Natural killer cell treated with Interleukin-12 subunit alpha and Interleukin-12 subunit beta and Interleukin-15 and Interleukin-18, amount 100 ng/mL, for 72 hours (primary cell): ENCODE measurements at regions not wholly inside any gene's neighbourhood (a gene's known extent, or its start where the extent isn't known, plus 50 kb on each side); places are given as distances from the start of the nearest gene placed in this dataset.

Experiments used
- ATAC-seq, 2 donors: fragments of 150-1000 bp; cut with Tn5 transposase in 1 of 2; sonication (Bioruptor Pico), chemical (Tn5 transposase) in 1 of 2; 2 replicates each; pipeline ENCODE4 v1.10.0; 2021
- DNase-seq: peaks from one replicate; pipeline ENCODE4 v3.0.0; 2022; ENCODE audit warnings: low spot score
- H3K27ac Mint-ChIP-seq, 2 donors: 1 replicate in 1 of 2; 2 replicates in 1 of 2; pipeline ENCODE4 v1.8.0; 2022; ENCODE audit warnings: mixed read lengths in 2 of 2, mild to moderate bottlenecking in 1 of 2, moderate library complexity in 1 of 2
- H3K27me3 Mint-ChIP-seq, 2 donors: 1 replicate in 1 of 2; 2 replicates in 1 of 2; pipeline ENCODE4 v1.8.0; 2022; ENCODE audit warnings: mixed read lengths in 2 of 2
- H3K36me3 Mint-ChIP-seq: one replicate; pipeline ENCODE4 v1.8.0; 2022; ENCODE audit warnings: mixed read lengths
- H3K4me1 Mint-ChIP-seq, 2 donors: 1 replicate in 1 of 2; 2 replicates in 1 of 2; pipeline ENCODE4 v1.8.0; 2022; ENCODE audit warnings: low read depth in 2 of 2, mixed read lengths in 2 of 2, mild to moderate bottlenecking in 1 of 2
- H3K4me3 Mint-ChIP-seq: one replicate; pipeline ENCODE4 v1.8.0; 2022; ENCODE audit warnings: mixed read lengths
- H3K9me3 Mint-ChIP-seq: 2 replicates; pipeline ENCODE4 v1.8.0; 2022; ENCODE audit warnings: mixed read lengths

GRCh38 chr10:111161109-111161874 lies 84.5 kb downstream of the ADRA2A start:
- peaks cover 3% of the 10 kb centered on the region for H3K9me3 Mint-ChIP-seq
- ATAC-seq (no peak), DNase-seq (no peak)
- H3K27me3 Mint-ChIP-seq = peaks cover 32 to 54% of the 10 kb centered on the region in 2 donors
- H3K27ac Mint-ChIP-seq = no peak overlapping the region
- H3K4me3 Mint-ChIP-seq = no peak overlapping the region
- H3K4me1 Mint-ChIP-seq = no peaks in the 10 kb centered on the region
- H3K36me3 Mint-ChIP-seq = no peaks in the 10 kb centered on the region

- DNase-seq = no peak
- H3K4me3 Mint-ChIP-seq = no peak overlapping the region
- no peaks in the 10 kb centered on the region for H3K36me3 Mint-ChIP-seq
- no peak for ATAC-seq
- H3K27me3 Mint-ChIP-seq = peaks cover 17 to 33% of the 10 kb centered on the region in 2 donors
- H3K4me1 Mint-ChIP-seq = no peaks in the 10 kb centered on the region
- H3K9me3 Mint-ChIP-seq = no peaks in the 10 kb centered on the region
- H3K27ac Mint-ChIP-seq = no peak overlapping the region
These were observed 94.4 kb downstream of the ADRA2A start for GRCh38 chr10:111171183-111171582.

GRCh38 chr10:111175787-111176186 lies 99.0 kb downstream of the ADRA2A start:
- ATAC-seq (peak in 1 of 2 donors; percentile 38), DNase-seq (no peak)
- H3K4me1 Mint-ChIP-seq = no peaks in the 10 kb centered on the region
- H3K4me3 Mint-ChIP-seq = no peak overlapping the region
- no peak overlapping the region for H3K27ac Mint-ChIP-seq
- H3K27me3 Mint-ChIP-seq = peaks cover 27 to 53% of the 10 kb centered on the region in 2 donors
- no peaks in the 10 kb centered on the region for H3K36me3 Mint-ChIP-seq
- H3K9me3 Mint-ChIP-seq = peaks cover 4% of the 10 kb centered on the region

- peaks cover 4% of the 10 kb centered on the region for H3K9me3 Mint-ChIP-seq
- DNase-seq = no peak
- no peak overlapping the region for H3K27ac Mint-ChIP-seq
- no peak overlapping the region for H3K4me3 Mint-ChIP-seq
- no peak for ATAC-seq
- H3K27me3 Mint-ChIP-seq = peaks cover 29 to 41% of the 10 kb centered on the region in 2 donors
- no peaks in the 10 kb centered on the region for H3K36me3 Mint-ChIP-seq
- no peaks in the 10 kb centered on the region for H3K4me1 Mint-ChIP-seq
These were observed 100.5 kb downstream of the ADRA2A start for GRCh38 chr10:111177379-111177778.

GRCh38 chr10:111179514-111179913 lies 102.7 kb downstream of the ADRA2A start:
- Mint-ChIP-seq H3K4me3 (no peak overlapping the region), H3K36me3 (no peaks in the 10 kb centered on the region), H3K9me3 (peaks cover 4% of the 10 kb centered on the region), H3K4me1 (no peaks in the 10 kb centered on the region), H3K27ac (no peak overlapping the region), H3K27me3 (peaks cover 29 to 38% of the 10 kb centered on the region in 2 donors)
- ATAC-seq (no peak), DNase-seq (no peak)

GRCh38 chr10:111186358-111186757 lies 109.5 kb downstream of the ADRA2A start:
- DNase-seq (no peak), ATAC-seq (peak in 1 of 2 donors; percentile 32)
- no peaks in the 10 kb centered on the region for H3K9me3 Mint-ChIP-seq
- H3K27ac Mint-ChIP-seq = no peak overlapping the region
- no peaks in the 10 kb centered on the region for H3K36me3 Mint-ChIP-seq
- no peak overlapping the region for H3K4me3 Mint-ChIP-seq
- H3K27me3 Mint-ChIP-seq = peaks cover 6 to 11% of the 10 kb centered on the region in 2 donors
- no peaks in the 10 kb centered on the region for H3K4me1 Mint-ChIP-seq

GRCh38 chr10:111187096-111187495 lies 110.3 kb downstream of the ADRA2A start:
- DNase-seq (no peak), ATAC-seq (no peak)
- H3K36me3 Mint-ChIP-seq = no peaks in the 10 kb centered on the region
- no peak overlapping the region for H3K27ac Mint-ChIP-seq
- no peaks in the 10 kb centered on the region for H3K9me3 Mint-ChIP-seq
- peaks cover 13 to 14% of the 10 kb centered on the region in 2 donors for H3K27me3 Mint-ChIP-seq
- no peak overlapping the region for H3K4me3 Mint-ChIP-seq
- H3K4me1 Mint-ChIP-seq = no peaks in the 10 kb centered on the region

GRCh38 chr10:111199587-111199986 lies 122.8 kb downstream of the ADRA2A start:
- Mint-ChIP-seq H3K4me1 (no peaks in the 10 kb centered on the region), H3K36me3 (peaks cover 6% of the 10 kb centered on the region), H3K4me3 (no peak overlapping the region), H3K27ac (no peak overlapping the region), H3K27me3 (peaks cover 14 to 28% of the 10 kb centered on the region in 2 donors), H3K9me3 (peaks cover 3% of the 10 kb centered on the region)
- DNase-seq = no peak
- ATAC-seq = no peak

- Mint-ChIP-seq H3K27me3 (peaks cover 11 to 28% of the 10 kb centered on the region in 2 donors), H3K27ac (no peak overlapping the region), H3K4me1 (no peaks in the 10 kb centered on the region), H3K36me3 (no peaks in the 10 kb centered on the region), H3K4me3 (no peak overlapping the region), H3K9me3 (no peaks in the 10 kb centered on the region)
- DNase-seq (no peak), ATAC-seq (no peak)
These were observed 123.8 kb downstream of the ADRA2A start for GRCh38 chr10:111200505-111201186.

GRCh38 chr10:111203615-111204014 lies 126.8 kb downstream of the ADRA2A start:
- Mint-ChIP-seq H3K4me1 (no peaks in the 10 kb centered on the region), H3K36me3 (no peaks in the 10 kb centered on the region), H3K9me3 (no peaks in the 10 kb centered on the region), H3K27me3 (peaks cover 8 to 28% of the 10 kb centered on the region in 2 donors), H3K27ac (no peak overlapping the region), H3K4me3 (no peak overlapping the region)
- ATAC-seq (no peak), DNase-seq (no peak)

- no peak overlapping the region for H3K4me3 Mint-ChIP-seq
- peaks cover 3 to 21% of the 10 kb centered on the region in 2 donors for H3K27me3 Mint-ChIP-seq
- H3K4me1 Mint-ChIP-seq = no peaks in the 10 kb centered on the region
- H3K36me3 Mint-ChIP-seq = no peaks in the 10 kb centered on the region
- DNase-seq = no peak
- no peak overlapping the region for H3K27ac Mint-ChIP-seq
- no peaks in the 10 kb centered on the region for H3K9me3 Mint-ChIP-seq
- no peak for ATAC-seq
These were observed 128.0 kb downstream of the ADRA2A start for GRCh38 chr10:111204838-111205237.

GRCh38 chr10:111206521-111206920 lies 129.7 kb downstream of the ADRA2A start:
- peaks cover 0 to 13% of the 10 kb centered on the region in 2 donors for H3K27me3 Mint-ChIP-seq
- no peaks in the 10 kb centered on the region for H3K36me3 Mint-ChIP-seq
- H3K9me3 Mint-ChIP-seq = no peaks in the 10 kb centered on the region
- no peak for ATAC-seq
- no peak for DNase-seq
- H3K4me1 Mint-ChIP-seq = no peaks in the 10 kb centered on the region
- H3K4me3 Mint-ChIP-seq = no peak overlapping the region
- H3K27ac Mint-ChIP-seq = no peak overlapping the region

GRCh38 chr10:111207500-111207899 lies 130.7 kb downstream of the ADRA2A start:
- H3K27me3 Mint-ChIP-seq = peaks cover 0 to 13% of the 10 kb centered on the region in 2 donors
- no peak overlapping the region for H3K4me3 Mint-ChIP-seq
- H3K27ac Mint-ChIP-seq = no peak overlapping the region
- DNase-seq (no peak), ATAC-seq (no peak)
- no peaks in the 10 kb centered on the region for H3K36me3 Mint-ChIP-seq
- no peaks in the 10 kb centered on the region for H3K4me1 Mint-ChIP-seq
- H3K9me3 Mint-ChIP-seq = no peaks in the 10 kb centered on the region

GRCh38 chr10:111208951-111209350 lies 132.1 kb downstream of the ADRA2A start:
- DNase-seq (no peak), ATAC-seq (no peak)
- H3K4me3 Mint-ChIP-seq = no peak overlapping the region
- H3K9me3 Mint-ChIP-seq = no peaks in the 10 kb centered on the region
- H3K27me3 Mint-ChIP-seq = peaks cover 0 to 13% of the 10 kb centered on the region in 2 donors
- H3K4me1 Mint-ChIP-seq = no peaks in the 10 kb centered on the region
- no peak overlapping the region for H3K27ac Mint-ChIP-seq
- no peaks in the 10 kb centered on the region for H3K36me3 Mint-ChIP-seq
